SH-SY5Y (cell line): ENCODE measurements at regions not wholly inside any gene's neighbourhood (a gene's known extent, or its start where the extent isn't known, plus 50 kb on each side); places are given as distances from the start of the nearest gene placed in this dataset.

Experiments used
- GATA2 ChIP-seq: IDR thresholded peaks from 2 replicates; pipeline ENCODE4 v1.6.1; 2011; ENCODE audit warnings: mild to moderate bottlenecking, low read depth, low read length
- GATA3 ChIP-seq: IDR thresholded peaks from 2 replicates; pipeline ENCODE4 v1.6.1; 2011; ENCODE audit warnings: low read depth, mild to moderate bottlenecking, low read length, moderate library complexity

GRCh38 chr2:144663207-144663606, 143.3 kb upstream of the ZEB2 start:
- TF ChIP-seq GATA2, result no peak
- no peak for TF ChIP-seq GATA3
